MM.1S (cell line): ENCODE measurements at regions not wholly inside any gene's neighbourhood (a gene's known extent, or its start where the extent isn't known, plus 50 kb on each side); places are given as distances from the start of the nearest gene placed in this dataset.

Source experiments
- DNase-seq: peaks from one replicate; pipeline ENCODE4 v3.0.0-alpha.2; 2015
- H2AFZ ChIP-seq: fragments of 300-600 bp; sonication (generic); 2 replicates; pipeline ENCODE4 v1.6.0; 2016; ENCODE audit warnings: antibody characterized with exemption, low read length
- H3F3A ChIP-seq: fragments of 300-600 bp; sonication (generic); 2 replicates; pipeline ENCODE4 v1.6.1; 2016; ENCODE audit warnings: mild to moderate bottlenecking, antibody characterized with exemption, low read length, moderate library complexity, mixed read lengths; ENCODE audit not compliant: insufficient read depth
- H3K27ac ChIP-seq: fragments of 300-600 bp; sonication (generic); 2 replicates; pipeline ENCODE4 v1.5.1; 2016; ENCODE audit warnings: mild to moderate bottlenecking, low read length
- H3K27me3 ChIP-seq: fragments of 300-600 bp; sonication (generic); replicated peaks from 2 replicates; pipeline ENCODE4 v1.6.0; 2016; ENCODE audit warnings: low read length; ENCODE audit not compliant: insufficient read depth
- H3K36me3 ChIP-seq: fragments of 300-600 bp; sonication (generic); replicated peaks from 2 replicates; pipeline ENCODE4 v1.6.1; 2016; ENCODE audit warnings: mild to moderate bottlenecking, low read length, mixed read lengths; ENCODE audit not compliant: insufficient read depth
- H3K4me1 ChIP-seq: fragments of 300-600 bp; sonication (generic); 2 replicates; pipeline ENCODE4 v1.6.1; 2016; ENCODE audit warnings: low read length, mixed read lengths
- H3K4me2 ChIP-seq: fragments of 300-600 bp; sonication (generic); 2 replicates; pipeline ENCODE4 v1.6.0; 2016; ENCODE audit warnings: low read depth, low read length
- H3K4me3 ChIP-seq: fragments of 300-600 bp; sonication (generic); 2 replicates; pipeline ENCODE4 v1.5.1; 2016; ENCODE audit warnings: low read length, mixed read lengths
- H3K79me2 ChIP-seq: fragments of 300-600 bp; sonication (generic); 2 replicates; pipeline ENCODE4 v1.6.1; 2016; ENCODE audit warnings: mixed run types, low read length, mixed read lengths
- H3K9ac ChIP-seq: fragments of 300-600 bp; sonication (generic); 2 replicates; pipeline ENCODE4 v1.6.1; 2016; ENCODE audit warnings: low read length, mixed read lengths
- H3K9me2 ChIP-seq: fragments of 300-600 bp; sonication (generic); replicated peaks from 2 replicates; pipeline ENCODE4 v1.6.1; 2016; ENCODE audit warnings: mild to moderate bottlenecking, low read length, mixed read lengths; ENCODE audit not compliant: insufficient read depth
- H3K9me3 ChIP-seq: fragments of 300-600 bp; sonication (generic); replicated peaks from 2 replicates; pipeline ENCODE4 v1.6.1; 2016; ENCODE audit warnings: mild to moderate bottlenecking, low read length, mixed read lengths; ENCODE audit not compliant: insufficient read depth
- H4K20me1 ChIP-seq: fragments of 300-600 bp; sonication (generic); 2 replicates; pipeline ENCODE4 v1.6.1; 2016; ENCODE audit warnings: mild to moderate bottlenecking, low read length, moderate library complexity, mixed read lengths; ENCODE audit not compliant: insufficient read depth
- EZH2 ChIP-seq: fragments of 300-600 bp; sonication (generic); optimal IDR thresholded peaks from 2 replicates; pipeline ENCODE3; 2017; ENCODE audit warnings: low read depth, mild to moderate bottlenecking, antibody characterized with exemption, low read length, mixed read lengths
- EZH2phosphoT487 ChIP-seq: fragments of 300-600 bp; sonication (generic); IDR thresholded peaks from 2 replicates; pipeline ENCODE4 v1.6.1; 2018; ENCODE audit warnings: antibody characterized with exemption, low read length
- TF ChIP-seq, protein P1 (sequence below): fragments of 300-600 bp; sonication (generic); IDR thresholded peaks from 2 replicates; pipeline ENCODE4 v1.5.1; 2016; ENCODE audit warnings: antibody characterized with exemption, low read length, mixed read lengths

GRCh38 chr15:31458596-31459399 lies 132.2 kb downstream of the KLF13 start:
- Histone ChIP-seq H2AFZ (peak overlapping the region; percentile 29; the same call in 1 of the 2 replicates), H3K36me3 (no peaks in the 10 kb centered on the region), H3K4me1 (peaks cover 21% of the 10 kb centered on the region), H4K20me1 (no peaks in the 10 kb centered on the region), H3K4me3 (peak overlapping the region; percentile 4; the same call in 1 of the 2 replicates), H3K9me2 (no peaks in the 10 kb centered on the region), H3K9me3 (no peaks in the 10 kb centered on the region), H3K27ac (peak overlapping the region; percentile 74), H3F3A (peaks cover 16% of the 10 kb centered on the region), H3K4me2 (peak overlapping the region; percentile 60), H3K27me3 (no peaks in the 10 kb centered on the region), H3K9ac (0 out of 2 replicates have a peak overlapping the region, but pooled peaks have one; percentile 7), H3K79me2 (no peaks in the 10 kb centered on the region)
- no peak for TF ChIP-seq EZH2
- TF ChIP-seq, protein P1, sequence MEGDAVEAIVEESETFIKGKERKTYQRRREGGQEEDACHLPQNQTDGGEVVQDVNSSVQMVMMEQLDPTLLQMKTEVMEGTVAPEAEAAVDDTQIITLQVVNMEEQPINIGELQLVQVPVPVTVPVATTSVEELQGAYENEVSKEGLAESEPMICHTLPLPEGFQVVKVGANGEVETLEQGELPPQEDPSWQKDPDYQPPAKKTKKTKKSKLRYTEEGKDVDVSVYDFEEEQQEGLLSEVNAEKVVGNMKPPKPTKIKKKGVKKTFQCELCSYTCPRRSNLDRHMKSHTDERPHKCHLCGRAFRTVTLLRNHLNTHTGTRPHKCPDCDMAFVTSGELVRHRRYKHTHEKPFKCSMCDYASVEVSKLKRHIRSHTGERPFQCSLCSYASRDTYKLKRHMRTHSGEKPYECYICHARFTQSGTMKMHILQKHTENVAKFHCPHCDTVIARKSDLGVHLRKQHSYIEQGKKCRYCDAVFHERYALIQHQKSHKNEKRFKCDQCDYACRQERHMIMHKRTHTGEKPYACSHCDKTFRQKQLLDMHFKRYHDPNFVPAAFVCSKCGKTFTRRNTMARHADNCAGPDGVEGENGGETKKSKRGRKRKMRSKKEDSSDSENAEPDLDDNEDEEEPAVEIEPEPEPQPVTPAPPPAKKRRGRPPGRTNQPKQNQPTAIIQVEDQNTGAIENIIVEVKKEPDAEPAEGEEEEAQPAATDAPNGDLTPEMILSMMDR, result no peak
- peak; percentile 95 for DNase-seq

DNA sequence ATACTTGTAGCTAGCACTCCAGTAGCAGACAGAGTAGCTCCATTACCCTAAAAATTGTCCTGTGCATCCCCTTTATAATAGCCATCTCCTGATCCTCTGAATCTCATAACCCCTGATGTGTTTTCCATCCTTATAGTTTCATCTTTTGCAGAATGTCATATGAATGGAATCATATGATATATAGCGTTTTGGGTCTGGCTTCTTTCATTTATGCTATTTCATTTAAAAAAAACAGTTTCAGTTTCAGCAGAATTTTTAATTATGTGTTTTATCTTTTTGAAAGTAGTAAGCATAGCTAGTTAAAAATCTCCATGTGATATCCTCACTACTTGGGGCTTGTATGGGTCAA lies 132.7 kb downstream of the KLF13 start:
- Histone ChIP-seq H2AFZ (no peak overlapping the region), H3K9ac (no peak overlapping the region), H3K9me2 (no peaks in the 10 kb centered on the region), H3K36me3 (no peaks in the 10 kb centered on the region), H3F3A (peaks cover 16% of the 10 kb centered on the region), H3K27ac (peak overlapping the region; percentile 74), H3K9me3 (no peaks in the 10 kb centered on the region), H4K20me1 (no peaks in the 10 kb centered on the region), H3K27me3 (no peaks in the 10 kb centered on the region), H3K4me1 (peaks cover 21% of the 10 kb centered on the region), H3K4me2 (peak overlapping the region; percentile 60), H3K4me3 (peak overlapping the region; percentile 4; the same call in 1 of the 2 replicates), H3K79me2 (no peaks in the 10 kb centered on the region)
- no peak for TF ChIP-seq EZH2phosphoT487
- no peak for TF ChIP-seq EZH2
- TF ChIP-seq, protein P1, result no peak
- DNase-seq, result peak; percentile 36

DNA sequence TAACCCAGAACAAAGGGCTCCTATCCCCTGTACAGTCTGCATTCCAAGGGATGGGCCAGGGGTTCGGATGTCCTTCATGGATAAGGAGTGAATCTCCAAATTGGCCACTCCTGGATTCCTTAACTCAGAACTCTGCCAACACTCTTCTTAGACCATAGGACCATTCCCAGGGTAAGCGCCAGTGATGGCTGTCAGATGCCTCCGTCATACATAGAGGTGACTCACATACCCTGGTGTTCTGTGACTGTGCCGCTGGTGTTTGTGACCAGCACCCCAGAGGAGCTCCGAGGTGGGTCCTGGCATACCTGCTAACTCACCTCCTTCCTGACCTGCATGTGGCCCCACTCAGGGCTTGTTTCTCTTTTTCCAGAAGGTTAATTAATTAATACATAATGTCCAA lies 134.7 kb downstream of the KLF13 start:
- Histone ChIP-seq H3K27ac (no peak overlapping the region), H3F3A (peaks cover 16% of the 10 kb centered on the region), H3K9me2 (no peaks in the 10 kb centered on the region), H3K4me2 (no peak overlapping the region), H2AFZ (no peak overlapping the region), H4K20me1 (no peaks in the 10 kb centered on the region), H3K9me3 (no peaks in the 10 kb centered on the region), H3K36me3 (no peaks in the 10 kb centered on the region), H3K27me3 (no peaks in the 10 kb centered on the region), H3K79me2 (no peaks in the 10 kb centered on the region), H3K9ac (no peak overlapping the region), H3K4me3 (no peak overlapping the region), H3K4me1 (peaks cover 15% of the 10 kb centered on the region)
- no peak for DNase-seq
- TF ChIP-seq, protein P1, result no peak
- TF ChIP-seq EZH2phosphoT487 (no peak), EZH2 (no peak)
